MCF 10A (cell line): ENCODE measurements at regions not wholly inside any gene's neighbourhood (a gene's known extent, or its start where the extent isn't known, plus 50 kb on each side); places are given as distances from the start of the nearest gene placed in this dataset.
"Not testable (repeated sequence)": the region's sequence is repeated elsewhere in the genome, so short reads cannot be mapped to it uniquely, and the experiment has no call there.

ENCODE experiments used
- BruUV-seq: library from RNA; stranded (reverse); fragments of 400-500 nt; replicated peaks from 2 replicates; lab custom pipeline; 2021; lab: Mats Ljungman, UMichigan
- CTCF ChIA-PET: fragments of 300-600 bp; sonication (Branson Sonifier 250); formaldehyde crosslinking; extraction: SDS; loops from one replicate; lab custom pipeline; 2021; ENCODE audit warnings: antibody characterized with exemption, inconsistent platforms; lab: Yijun Ruan, JAX
- POLR2A ChIA-PET: fragments of 300-600, 350-650 bp; sonication (Branson Sonifier 250); formaldehyde crosslinking; extraction: SDS; loops from one replicate; lab custom pipeline; 2020; ENCODE audit warnings: antibody characterized with exemption, inconsistent platforms; lab: Yijun Ruan, JAX
- DNase-seq: peaks from one replicate; pipeline ENCODE4 v3.0.0-alpha.2; 2018; ENCODE audit not compliant: unreplicated experiment
- H3K27ac Mint-ChIP-seq: one replicate; pipeline ENCODE4 v1.8.0; 2022; ENCODE audit warnings: mild to moderate bottlenecking, low read depth, mixed read lengths; ENCODE audit not compliant: unreplicated experiment
- H3K27me3 Mint-ChIP-seq: one replicate; pipeline ENCODE4 v1.8.0; 2022; ENCODE audit warnings: mixed read lengths; ENCODE audit not compliant: insufficient read depth, unreplicated experiment
- H3K36me3 Mint-ChIP-seq: one replicate; pipeline ENCODE4 v1.8.0; 2022; ENCODE audit warnings: mild to moderate bottlenecking, moderate library complexity, mixed read lengths; ENCODE audit not compliant: insufficient read depth, unreplicated experiment
- H3K4me1 Mint-ChIP-seq: one replicate; pipeline ENCODE4 v1.8.0; 2022; ENCODE audit warnings: mixed read lengths; ENCODE audit not compliant: insufficient read depth, unreplicated experiment
- H3K4me3 Mint-ChIP-seq: one replicate; pipeline ENCODE4 v1.8.0; 2022; ENCODE audit warnings: mild to moderate bottlenecking, moderate library complexity, mixed read lengths; ENCODE audit not compliant: unreplicated experiment
- H3K9me3 Mint-ChIP-seq: one replicate; pipeline ENCODE4 v1.8.0; 2022; ENCODE audit warnings: mixed read lengths; ENCODE audit not compliant: unreplicated experiment
- intact Hi-C: fragments of 100-400 bp; cut with micrococcal nuclease; formaldehyde crosslinking; loops from 2 replicates; pipeline ENCODE4 v1.14.1; 2022

DNA sequence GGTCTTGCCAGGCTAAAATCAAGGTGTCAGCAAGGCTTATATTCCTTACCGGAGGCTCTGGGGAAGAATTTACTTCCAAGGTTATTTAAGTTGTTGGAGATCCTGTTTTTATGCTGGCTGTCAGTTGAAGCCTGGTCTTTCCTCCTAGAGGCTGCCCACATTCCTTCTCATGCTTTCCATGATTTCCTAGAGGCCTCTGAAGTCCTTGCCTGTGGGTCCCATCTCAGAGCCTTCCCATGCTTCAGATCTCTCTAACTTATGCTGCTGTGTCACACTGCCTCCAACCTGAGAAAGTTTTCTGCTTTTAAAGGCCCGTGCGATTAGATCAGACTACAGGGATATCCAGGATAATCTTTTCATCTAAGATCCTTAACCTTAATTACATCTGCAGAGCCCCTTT lies 1877.3 kb downstream of the KHDRBS2 start:
- POLR2A ChIA-PET = not testable (repeated sequence)

DNA sequence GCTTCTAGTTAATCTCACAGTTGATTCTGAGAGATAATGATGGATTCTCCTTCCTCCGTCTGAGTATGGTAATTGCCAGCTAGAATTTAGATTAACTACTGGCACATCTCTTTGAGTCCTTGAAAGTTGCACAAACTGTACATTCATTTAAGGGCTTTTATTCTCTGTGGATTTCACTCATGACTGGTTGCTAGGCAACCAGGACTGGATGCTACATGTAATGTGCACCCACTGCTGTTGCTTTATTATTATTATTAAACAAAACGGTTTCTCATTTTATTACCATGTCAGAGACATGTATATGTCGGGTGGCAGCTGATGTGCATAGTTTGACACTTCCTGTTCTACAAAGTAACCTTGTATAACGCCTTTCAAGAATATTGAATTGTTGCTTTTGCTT lies 1882.8 kb downstream of the KHDRBS2 start:
- H3K4me3 Mint-ChIP-seq, BruUV-seq, H3K36me3 Mint-ChIP-seq, H3K4me1 Mint-ChIP-seq, POLR2A ChIA-PET, CTCF ChIA-PET, H3K27me3 Mint-ChIP-seq, H3K9me3 Mint-ChIP-seq, DNase-seq, intact Hi-C loops, H3K27ac Mint-ChIP-seq: not testable (repeated sequence)

More for the DNA sequence above, 1877.3 kb downstream of the KHDRBS2 start:
- H3K9me3 Mint-ChIP-seq, H3K36me3 Mint-ChIP-seq, DNase-seq, CTCF ChIA-PET, H3K4me3 Mint-ChIP-seq, H3K27me3 Mint-ChIP-seq, H3K4me1 Mint-ChIP-seq, intact Hi-C loops, BruUV-seq, H3K27ac Mint-ChIP-seq: not testable (repeated sequence)

DNA sequence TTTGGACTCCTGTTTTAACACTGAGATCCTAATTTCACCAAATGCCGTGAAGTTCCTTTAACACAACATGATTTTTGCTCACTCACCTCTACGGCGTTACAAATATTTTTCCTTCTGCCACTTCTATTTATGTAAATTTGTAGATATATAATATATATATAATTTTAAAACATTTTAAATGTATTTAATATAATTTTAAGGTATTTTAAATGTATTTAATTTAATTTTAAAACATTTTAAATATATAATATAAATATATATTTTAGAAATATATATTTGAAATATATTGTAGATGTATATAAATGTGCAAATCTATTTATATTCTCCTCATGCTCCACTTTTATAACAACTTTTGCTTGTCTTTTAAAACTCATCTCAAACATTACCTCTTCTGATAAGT lies 1883.5 kb downstream of the KHDRBS2 start:
- H3K36me3 Mint-ChIP-seq, CTCF ChIA-PET, H3K9me3 Mint-ChIP-seq, POLR2A ChIA-PET, H3K4me1 Mint-ChIP-seq, BruUV-seq, intact Hi-C loops, H3K27ac Mint-ChIP-seq, H3K27me3 Mint-ChIP-seq, H3K4me3 Mint-ChIP-seq, DNase-seq: not testable (repeated sequence)

DNA sequence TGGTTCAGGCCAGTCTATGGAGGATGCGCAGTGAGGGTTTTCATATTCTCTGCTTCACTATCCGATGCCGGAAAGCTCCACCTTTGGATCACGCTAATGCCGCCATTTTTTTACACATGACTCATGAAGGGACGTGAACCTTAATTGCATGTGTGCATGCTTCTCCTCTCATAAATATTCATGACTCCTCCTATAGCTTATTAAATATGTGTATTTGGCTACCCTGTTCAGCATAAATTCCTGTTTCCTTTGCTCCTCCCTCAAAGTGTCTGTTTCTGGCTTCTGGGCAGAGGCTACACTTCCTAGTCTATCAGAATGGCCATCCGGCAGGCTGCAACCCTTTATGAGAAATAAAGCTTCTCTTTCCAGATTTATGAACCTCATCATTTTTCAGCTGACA lies 1890.8 kb downstream of the KHDRBS2 start:
- BruUV-seq, H3K4me1 Mint-ChIP-seq: not testable (repeated sequence)

DNA sequence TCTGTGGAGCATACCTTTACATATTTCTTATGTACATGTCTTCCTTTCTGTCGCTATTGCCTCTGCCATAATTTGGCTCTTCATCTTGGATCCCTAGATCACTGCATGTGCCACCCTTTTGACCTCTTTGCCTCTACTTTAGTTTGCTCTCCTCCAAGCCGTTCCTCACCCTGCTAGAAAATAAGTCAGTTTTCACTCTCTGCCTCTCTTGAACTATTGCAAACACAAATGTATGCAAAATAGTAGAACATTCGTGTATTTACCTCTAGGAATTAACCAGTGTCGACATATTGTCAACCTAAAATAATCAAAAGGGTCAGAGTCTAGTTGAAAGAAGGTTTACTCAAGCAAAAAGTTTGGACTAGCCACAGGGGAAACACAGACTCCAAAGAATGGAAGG lies 1893.1 kb downstream of the KHDRBS2 start:
- H3K4me3 Mint-ChIP-seq, DNase-seq, H3K27ac Mint-ChIP-seq, H3K36me3 Mint-ChIP-seq, H3K9me3 Mint-ChIP-seq, H3K27me3 Mint-ChIP-seq, CTCF ChIA-PET, H3K4me1 Mint-ChIP-seq, BruUV-seq, intact Hi-C loops, POLR2A ChIA-PET: not testable (repeated sequence)

More for the DNA sequence above, 1890.8 kb downstream of the KHDRBS2 start:
- intact Hi-C loops, H3K4me3 Mint-ChIP-seq, CTCF ChIA-PET, H3K36me3 Mint-ChIP-seq, H3K27me3 Mint-ChIP-seq, H3K9me3 Mint-ChIP-seq, DNase-seq, POLR2A ChIA-PET, H3K27ac Mint-ChIP-seq: not testable (repeated sequence)

DNA sequence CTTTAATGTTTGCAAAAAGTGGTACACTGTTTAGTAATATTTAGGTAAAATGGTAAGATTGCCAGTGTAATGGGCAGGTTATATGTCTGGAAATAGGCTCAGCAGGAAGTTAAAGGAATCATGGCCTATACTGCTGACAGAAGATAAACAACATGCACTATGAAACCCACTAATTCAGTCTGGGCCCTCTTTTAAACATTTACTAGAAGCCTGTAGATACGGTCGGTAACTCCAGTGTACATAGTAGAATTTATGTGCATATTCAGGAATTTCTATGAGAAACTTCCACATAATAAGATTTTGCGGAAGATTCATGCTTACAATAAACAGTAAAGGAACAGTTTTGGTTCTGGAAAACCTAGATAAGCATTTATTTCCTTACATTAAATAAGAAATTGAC lies 1896.9 kb downstream of the KHDRBS2 start:
- POLR2A ChIA-PET, DNase-seq, H3K27ac Mint-ChIP-seq, intact Hi-C loops, H3K4me3 Mint-ChIP-seq, H3K36me3 Mint-ChIP-seq, H3K9me3 Mint-ChIP-seq, CTCF ChIA-PET, H3K4me1 Mint-ChIP-seq, H3K27me3 Mint-ChIP-seq, BruUV-seq: not testable (repeated sequence)

DNA sequence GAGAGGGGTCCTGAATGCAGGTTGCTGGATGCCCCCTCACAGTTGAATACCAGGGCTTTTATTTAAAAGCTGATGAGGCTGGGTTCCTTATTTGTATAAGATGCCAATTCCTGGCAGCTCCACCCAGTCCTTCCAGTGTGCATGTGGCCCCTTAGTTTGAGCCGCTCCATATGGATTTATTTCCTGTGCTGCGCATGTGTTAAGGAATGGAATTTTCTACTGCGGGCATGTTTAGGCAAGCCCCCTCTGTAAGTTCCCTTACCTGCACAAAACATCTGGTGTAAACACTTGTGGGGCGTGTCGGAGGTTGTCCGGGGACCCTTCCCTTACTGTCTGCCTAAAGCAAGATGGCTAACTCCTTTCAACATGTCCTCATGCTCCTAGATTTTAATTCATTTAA lies 1901.4 kb downstream of the KHDRBS2 start:
- H3K27ac Mint-ChIP-seq, H3K36me3 Mint-ChIP-seq, DNase-seq, POLR2A ChIA-PET, CTCF ChIA-PET, H3K4me3 Mint-ChIP-seq, BruUV-seq, H3K4me1 Mint-ChIP-seq, H3K27me3 Mint-ChIP-seq, intact Hi-C loops, H3K9me3 Mint-ChIP-seq: not testable (repeated sequence)

DNA sequence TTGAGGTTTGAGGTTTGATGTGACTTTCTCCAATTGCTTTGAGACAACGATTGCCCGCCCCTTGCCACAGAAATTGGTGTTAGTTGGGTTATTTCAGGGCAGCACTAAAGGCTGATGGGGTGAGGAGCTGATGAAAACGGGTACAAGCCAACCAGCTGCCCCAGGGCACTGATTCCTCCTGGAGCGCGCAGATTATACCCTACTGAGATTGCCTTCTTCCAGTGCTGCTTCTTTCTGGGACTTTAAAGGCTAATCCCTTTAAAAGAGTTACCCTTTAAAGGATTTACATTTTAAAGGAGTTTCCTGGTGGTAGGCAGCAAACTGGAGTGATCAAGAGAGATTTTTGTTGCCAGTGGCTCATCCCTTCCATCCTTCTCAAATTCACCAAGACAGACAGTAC lies 1903.3 kb downstream of the KHDRBS2 start:
- H3K9me3 Mint-ChIP-seq, H3K4me3 Mint-ChIP-seq, H3K4me1 Mint-ChIP-seq, H3K27me3 Mint-ChIP-seq, CTCF ChIA-PET, BruUV-seq, intact Hi-C loops, POLR2A ChIA-PET, H3K27ac Mint-ChIP-seq, H3K36me3 Mint-ChIP-seq, DNase-seq: not testable (repeated sequence)

DNA sequence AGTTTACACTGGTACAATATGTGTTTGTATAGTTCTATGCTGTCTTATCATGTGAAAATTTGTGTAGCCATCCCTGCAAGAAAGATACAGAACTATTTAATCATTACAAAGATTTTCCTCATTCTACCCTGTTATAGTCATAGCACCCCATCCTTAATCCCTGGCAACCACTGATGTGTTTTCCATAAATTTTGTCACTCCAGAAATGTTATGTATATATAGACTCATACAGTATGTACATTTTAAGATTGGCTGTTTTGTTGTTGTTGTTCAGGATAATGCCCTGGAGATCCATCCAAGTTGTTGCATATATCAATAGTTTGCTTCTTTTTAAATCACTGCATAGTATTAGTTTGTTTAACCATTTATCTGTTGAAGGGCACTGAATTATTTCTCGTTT lies 1911.9 kb downstream of the KHDRBS2 start:
- H3K36me3 Mint-ChIP-seq, H3K27ac Mint-ChIP-seq, CTCF ChIA-PET, BruUV-seq, H3K9me3 Mint-ChIP-seq, POLR2A ChIA-PET, H3K4me1 Mint-ChIP-seq, H3K4me3 Mint-ChIP-seq, DNase-seq, H3K27me3 Mint-ChIP-seq, intact Hi-C loops: not testable (repeated sequence)

DNA sequence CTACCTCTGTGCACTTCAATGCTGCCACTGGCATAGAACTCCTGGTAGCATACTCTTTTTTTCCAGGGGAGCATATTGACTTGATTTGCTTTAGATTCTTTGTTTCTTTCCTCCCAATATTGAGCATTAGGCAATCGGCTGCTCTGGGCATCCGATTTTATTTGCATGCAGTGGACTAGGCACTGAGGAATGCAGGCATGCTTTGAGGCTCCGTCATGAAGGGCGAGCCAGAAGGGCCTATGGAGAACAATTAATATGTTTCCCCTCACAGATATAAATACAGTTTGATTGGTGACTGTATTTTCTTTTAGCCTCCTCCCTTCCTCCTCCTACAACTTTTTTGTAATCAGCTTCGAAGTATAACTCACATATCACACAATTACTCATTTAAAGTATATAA lies 1918.2 kb downstream of the KHDRBS2 start:
- H3K4me3 Mint-ChIP-seq, DNase-seq, POLR2A ChIA-PET, intact Hi-C loops, BruUV-seq, H3K36me3 Mint-ChIP-seq, H3K4me1 Mint-ChIP-seq, H3K27ac Mint-ChIP-seq, CTCF ChIA-PET, H3K27me3 Mint-ChIP-seq, H3K9me3 Mint-ChIP-seq: not testable (repeated sequence)
